DOHH2 (cell line): ENCODE measurements at regions not wholly inside any gene's neighbourhood (a gene's known extent, or its start where the extent isn't known, plus 50 kb on each side); places are given as distances from the start of the nearest gene placed in this dataset.

Experiments
- CTCF ChIP-seq: fragments of 200-600 bp; sonication (generic); IDR thresholded peaks from one replicate; pipeline ENCODE4 v1.5.1; 2014; ENCODE audit warnings: antibody characterized with exemption, mild to moderate bottlenecking, low read depth, low read length; ENCODE audit not compliant: poor library complexity, severe bottlenecking
- EZH2phosphoT487 ChIP-seq: fragments of 200-600 bp; sonication (generic); IDR thresholded peaks from 2 replicates; pipeline ENCODE4 v1.6.1; 2017; ENCODE audit warnings: borderline replicate concordance, mild to moderate bottlenecking, antibody characterized with exemption, low read length, moderate library complexity, mixed read lengths

DNA sequence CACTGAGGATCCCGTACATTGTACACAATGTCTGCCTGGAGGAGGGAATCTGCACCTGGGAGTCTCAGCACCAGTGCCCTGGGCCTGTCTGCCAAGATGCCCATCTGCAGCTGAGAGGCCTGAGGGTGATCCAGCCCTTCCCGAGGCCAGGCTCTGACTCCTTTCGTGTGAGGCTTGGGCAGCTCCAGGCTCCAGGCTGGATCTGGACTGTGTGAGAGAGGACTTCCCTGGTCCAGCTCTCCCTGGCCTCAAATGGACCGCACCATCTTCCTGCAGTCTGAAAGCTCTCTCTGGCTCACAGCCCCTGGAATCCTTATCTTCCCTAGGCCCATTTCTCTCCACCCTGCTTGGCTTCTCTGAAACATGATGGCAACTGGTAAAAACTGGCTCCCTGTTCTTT lies 324.6 kb downstream of the DYSF start:
- TF ChIP-seq CTCF (no peak), EZH2phosphoT487 (no peak)
